Brain microvascular endothelial cell (primary cell): ENCODE measurements at regions not wholly inside any gene's neighbourhood (a gene's known extent, or its start where the extent isn't known, plus 50 kb on each side); places are given as distances from the start of the nearest gene placed in this dataset.

Experiments used
- DNase-seq: peaks from one replicate; pipeline ENCODE4 v3.0.0-alpha.2; 2020
- H3K27ac ChIP-seq: fragments of 250-450 bp; sonication (Bioruptor Pico); 2 replicates; pipeline ENCODE4 v1.5.1; 2020; ENCODE audit warnings: mild to moderate bottlenecking, moderate library complexity
- H3K27me3 ChIP-seq: fragments of 250-450 bp; sonication (Bioruptor Pico); replicated peaks from 2 replicates; pipeline ENCODE4 v1.5.1; 2020; ENCODE audit warnings: mild to moderate bottlenecking
- H3K36me3 ChIP-seq: fragments of 250-450 bp; sonication (Bioruptor Pico); replicated peaks from 2 replicates; pipeline ENCODE4 v1.5.1; 2020; ENCODE audit warnings: mild to moderate bottlenecking
- H3K4me3 ChIP-seq: 2 replicates; pipeline ENCODE4 v1.5.1; 2011; ENCODE audit warnings: low read depth, mild to moderate bottlenecking, control low read depth, low read length, moderate library complexity
- in situ Hi-C: cut with HindIII; loops from 2 replicates; pipeline ENCODE4 v1.10.0; 2017; ENCODE audit warnings: low sequenced_read_pairs, low pct_ligation_motif_present
- TF ChIP-seq, protein P1 (sequence below): IDR thresholded peaks from 2 replicates; pipeline ENCODE4 v1.5.1; 2011; ENCODE audit warnings: low read depth, mild to moderate bottlenecking, moderate library complexity, low read length, control low read depth, inconsistent platforms; ENCODE audit errors: missing control alignments

DNA sequence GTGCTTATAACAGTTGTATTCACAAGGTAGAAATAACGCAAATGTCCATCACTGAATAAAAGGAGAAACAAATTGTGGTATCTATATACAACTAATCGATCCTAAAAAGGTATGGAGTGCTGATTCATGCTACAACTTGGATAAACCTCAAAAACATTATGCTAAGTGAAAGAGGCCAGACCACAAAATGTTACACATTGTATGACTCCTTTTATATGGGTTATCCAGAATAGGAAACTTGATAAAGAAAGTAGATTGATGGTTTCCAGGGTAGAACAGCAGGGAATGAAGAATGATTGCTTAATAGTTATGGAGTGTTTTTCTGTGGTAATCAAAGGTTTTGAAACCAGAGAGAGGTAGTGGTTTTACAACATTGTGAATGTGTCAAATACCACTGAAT is 432.2 kb upstream of the TRIB2 start:
- H3K36me3 ChIP-seq = no peaks in the 10 kb centered on the region
- in situ Hi-C loops = no loop called here
- DNase-seq = peak; percentile 34
- TF ChIP-seq, protein P1, sequence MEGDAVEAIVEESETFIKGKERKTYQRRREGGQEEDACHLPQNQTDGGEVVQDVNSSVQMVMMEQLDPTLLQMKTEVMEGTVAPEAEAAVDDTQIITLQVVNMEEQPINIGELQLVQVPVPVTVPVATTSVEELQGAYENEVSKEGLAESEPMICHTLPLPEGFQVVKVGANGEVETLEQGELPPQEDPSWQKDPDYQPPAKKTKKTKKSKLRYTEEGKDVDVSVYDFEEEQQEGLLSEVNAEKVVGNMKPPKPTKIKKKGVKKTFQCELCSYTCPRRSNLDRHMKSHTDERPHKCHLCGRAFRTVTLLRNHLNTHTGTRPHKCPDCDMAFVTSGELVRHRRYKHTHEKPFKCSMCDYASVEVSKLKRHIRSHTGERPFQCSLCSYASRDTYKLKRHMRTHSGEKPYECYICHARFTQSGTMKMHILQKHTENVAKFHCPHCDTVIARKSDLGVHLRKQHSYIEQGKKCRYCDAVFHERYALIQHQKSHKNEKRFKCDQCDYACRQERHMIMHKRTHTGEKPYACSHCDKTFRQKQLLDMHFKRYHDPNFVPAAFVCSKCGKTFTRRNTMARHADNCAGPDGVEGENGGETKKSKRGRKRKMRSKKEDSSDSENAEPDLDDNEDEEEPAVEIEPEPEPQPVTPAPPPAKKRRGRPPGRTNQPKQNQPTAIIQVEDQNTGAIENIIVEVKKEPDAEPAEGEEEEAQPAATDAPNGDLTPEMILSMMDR = no peak
- H3K27me3 ChIP-seq = no peaks in the 10 kb centered on the region
- H3K4me3 ChIP-seq = no peak overlapping the region
- no peak overlapping the region for H3K27ac ChIP-seq

DNA sequence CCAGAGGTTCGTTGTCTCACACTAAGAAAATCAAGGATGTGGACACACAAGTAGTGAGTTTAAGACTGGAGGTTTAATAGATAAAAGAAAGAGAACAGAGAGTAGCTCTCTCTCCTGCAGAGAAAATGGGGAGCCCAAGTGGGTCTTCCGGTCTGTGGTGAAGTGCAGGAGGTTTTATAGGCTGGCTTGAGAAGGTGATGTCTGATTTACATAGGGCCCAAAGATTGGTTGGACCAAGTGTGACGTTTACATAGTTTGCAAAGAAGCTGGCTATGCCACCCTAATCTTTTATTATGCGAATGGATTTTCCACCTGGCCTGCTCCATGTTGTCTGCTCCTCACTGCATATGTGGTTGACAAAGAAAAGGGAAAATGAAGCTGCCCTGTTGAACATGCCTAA is 430.4 kb upstream of the TRIB2 start:
- no peaks in the 10 kb centered on the region for H3K36me3 ChIP-seq
- no peak for DNase-seq
- H3K27ac ChIP-seq = no peak overlapping the region
- TF ChIP-seq, protein P1 = no peak
- H3K4me3 ChIP-seq = no peak overlapping the region
- in situ Hi-C loops = no loop called here
- H3K27me3 ChIP-seq = no peaks in the 10 kb centered on the region

DNA sequence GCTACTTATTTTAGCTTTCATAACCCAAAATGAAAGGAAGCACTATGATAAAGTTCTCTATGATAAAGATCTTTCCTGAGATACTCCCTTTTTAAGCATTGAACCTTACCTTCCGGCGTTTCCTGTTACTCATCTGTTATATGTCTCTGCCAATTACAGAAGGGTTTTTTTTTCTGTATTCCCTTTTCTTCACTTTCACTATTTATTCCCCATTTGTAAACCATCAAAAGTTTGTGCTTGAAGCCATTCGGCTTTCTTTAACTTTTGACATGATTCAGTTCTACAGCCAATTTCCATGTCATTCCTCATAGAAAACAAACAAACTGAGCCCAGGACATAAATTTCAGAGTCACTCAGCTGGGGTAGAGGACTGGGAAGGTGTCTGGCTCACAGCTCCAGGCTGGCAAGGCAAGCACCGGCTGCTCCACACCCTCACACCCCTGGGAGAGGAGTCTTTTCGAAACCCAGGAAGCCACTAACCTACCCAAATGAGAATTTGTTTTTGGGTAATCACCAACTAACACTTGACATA is 429.4 kb upstream of the TRIB2 start:
- no peak overlapping the region for H3K4me3 ChIP-seq
- no peaks in the 10 kb centered on the region for H3K27me3 ChIP-seq
- H3K36me3 ChIP-seq = no peaks in the 10 kb centered on the region
- no peak for DNase-seq
- in situ Hi-C loops = no loop called here
- TF ChIP-seq, protein P1 = no peak
- no peak overlapping the region for H3K27ac ChIP-seq

DNA sequence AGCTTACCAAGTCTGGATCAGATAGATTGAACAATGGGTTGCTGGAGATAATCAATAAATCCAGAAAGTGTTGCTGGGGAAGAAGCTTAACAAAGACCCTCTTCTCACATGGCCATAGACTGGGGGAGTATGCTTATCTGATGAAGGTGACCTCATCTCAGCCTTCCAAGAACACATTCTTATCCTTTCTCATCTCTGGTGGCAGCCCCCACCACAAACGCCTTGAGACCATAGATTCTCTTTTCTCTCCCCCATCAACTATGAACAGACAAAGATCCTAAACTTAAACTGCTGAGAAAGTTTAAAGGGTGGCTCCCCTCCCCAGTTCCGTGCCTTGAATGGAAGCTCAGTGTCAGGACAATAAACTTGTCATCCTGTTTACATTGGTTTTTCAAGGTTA is 428.7 kb upstream of the TRIB2 start:
- no peaks in the 10 kb centered on the region for H3K27me3 ChIP-seq
- no peak overlapping the region for H3K27ac ChIP-seq
- no peaks in the 10 kb centered on the region for H3K36me3 ChIP-seq
- TF ChIP-seq, protein P1 = no peak
- no peak for DNase-seq
- in situ Hi-C loops = no loop called here
- no peak overlapping the region for H3K4me3 ChIP-seq

DNA sequence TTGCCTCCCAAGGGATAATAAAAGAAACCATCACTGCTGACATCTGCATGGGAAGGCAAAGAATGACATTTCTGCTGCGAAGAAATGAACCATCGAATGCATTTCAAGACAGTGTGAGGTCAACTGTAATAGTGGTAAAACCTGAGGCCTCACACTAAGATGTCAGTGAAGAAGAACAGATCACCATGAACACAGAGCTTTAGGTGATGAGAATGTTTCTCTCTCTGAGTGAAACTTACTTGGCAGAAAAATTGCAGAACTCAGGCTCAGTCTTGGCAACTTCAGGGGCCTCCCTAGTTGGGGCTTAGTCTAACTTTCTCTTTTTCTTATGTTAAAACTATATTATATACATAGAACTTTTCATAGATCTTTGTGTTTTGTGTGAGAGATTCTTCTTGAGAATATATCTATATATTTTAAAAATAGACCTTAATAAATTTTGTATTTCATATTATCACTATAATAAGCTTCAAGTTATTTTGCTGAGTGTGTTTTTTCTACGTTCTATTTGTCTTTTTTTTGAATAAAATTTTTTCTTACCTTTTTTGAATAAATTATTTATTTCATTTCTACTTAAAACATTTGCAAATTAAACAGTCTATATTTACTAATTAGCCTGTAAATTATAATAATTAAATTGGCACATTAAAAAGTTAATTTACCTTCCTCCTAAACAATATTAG is 427.5 kb upstream of the TRIB2 start:
- H3K4me3 ChIP-seq = no peak overlapping the region
- in situ Hi-C loops = no loop called here
- TF ChIP-seq, protein P1 = no peak
- no peak for DNase-seq
- no peaks in the 10 kb centered on the region for H3K27me3 ChIP-seq
- H3K27ac ChIP-seq = no peak overlapping the region
- no peaks in the 10 kb centered on the region for H3K36me3 ChIP-seq

DNA sequence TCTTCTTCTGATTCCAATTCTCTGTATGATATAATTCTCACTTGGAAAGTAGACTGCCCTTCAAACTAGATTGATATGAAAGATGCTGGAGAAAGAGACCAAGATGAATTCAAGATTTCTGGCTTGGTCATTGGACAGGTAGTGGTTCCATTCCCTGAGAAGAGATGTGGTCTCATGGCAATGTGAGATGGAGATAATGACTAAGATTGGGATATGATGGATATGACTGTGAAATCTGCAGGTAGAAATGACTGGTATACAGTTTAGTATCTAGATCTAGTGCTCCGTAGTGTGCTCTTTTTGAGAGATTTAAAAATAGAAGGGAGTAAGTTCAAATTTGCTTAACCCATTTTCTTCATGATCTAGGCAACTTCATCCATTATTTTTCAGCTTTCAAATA is 425.4 kb upstream of the TRIB2 start:
- DNase-seq = no peak
- H3K4me3 ChIP-seq = no peak overlapping the region
- in situ Hi-C loops = no loop called here
- H3K27me3 ChIP-seq = no peaks in the 10 kb centered on the region
- TF ChIP-seq, protein P1 = no peak
- no peaks in the 10 kb centered on the region for H3K36me3 ChIP-seq
- no peak overlapping the region for H3K27ac ChIP-seq
